SK-N-SH (cell line): ENCODE measurements at regions not wholly inside any gene's neighbourhood (a gene's known extent, or its start where the extent isn't known, plus 50 kb on each side); places are given as distances from the start of the nearest gene placed in this dataset.

Experiments
- EZH2phosphoT487 ChIP-seq: fragments of 200-600 bp; sonication (generic); IDR thresholded peaks from 2 replicates; pipeline ENCODE4 v1.6.1; 2017; ENCODE audit warnings: low read depth, mixed run types, mild to moderate bottlenecking, antibody characterized with exemption, moderate library complexity, borderline replicate concordance
- POLR2AphosphoS5 ChIP-seq: IDR thresholded peaks from 2 replicates; pipeline ENCODE4 v1.6.1; 2012; ENCODE audit warnings: low read depth, low read length
- RCOR1 ChIP-seq: fragments of 150-350 bp; IDR thresholded peaks from 2 replicates; pipeline ENCODE4 v1.6.1; 2017; ENCODE audit warnings: antibody characterized with exemption, low read length

DNA sequence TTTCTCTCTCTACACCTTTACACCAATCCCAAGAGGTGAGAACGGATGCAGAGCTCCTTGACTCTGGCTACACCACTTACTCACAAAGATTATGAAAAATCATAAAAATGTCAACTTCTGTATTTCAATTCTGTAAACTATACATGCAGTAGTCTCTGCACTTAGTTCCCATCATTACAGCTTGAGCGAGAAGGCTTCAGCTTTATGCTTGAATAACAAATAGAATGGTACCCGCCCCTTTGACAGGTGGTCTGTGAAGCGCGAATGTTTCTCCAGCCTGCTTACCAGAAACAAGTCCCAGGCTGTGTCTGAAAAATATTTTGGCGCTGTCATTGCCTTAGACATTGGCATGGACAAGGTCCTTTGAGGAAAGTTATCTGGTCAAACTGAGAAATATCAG lies 562.4 kb upstream of the CLINT1 start:
- TF ChIP-seq POLR2AphosphoS5 = no peak
- TF ChIP-seq RCOR1 = no peak
- TF ChIP-seq EZH2phosphoT487 = no peak
